Esophagus muscularis mucosa (tissue), 4 donors: ENCODE measurements at regions not wholly inside any gene's neighbourhood (a gene's known extent, or its start where the extent isn't known, plus 50 kb on each side); places are given as distances from the start of the nearest gene placed in this dataset.

Source experiments
- DNase-seq: peaks from one replicate; pipeline ENCODE4 v3.0.0-alpha.2; 2017; ENCODE audit errors: extremely low spot score
- H3K27ac ChIP-seq, 4 donors: fragments of 200-600 bp; sonication (generic); replicated peaks in 1 of 4; 1 replicate in 3 of 4; 2 replicates in 1 of 4; pipeline ENCODE4 v1.5.1; 2016 to 2019; ENCODE audit warnings: mild to moderate bottlenecking in 1 of 4
- H3K27me3 ChIP-seq, 4 donors: fragments of 200-600 bp; sonication (generic); one replicate each; pipeline versions ENCODE4 v1.5.1 to v1.6.0; 2016 to 2019
- H3K36me3 ChIP-seq, 4 donors: fragments of 200-600 bp; sonication (generic); one replicate each; pipeline ENCODE4 v1.5.1; 2016 to 2019
- H3K4me1 ChIP-seq, 4 donors: fragments of 200-600 bp; sonication (generic); one replicate each; pipeline ENCODE4 v1.5.1; 2016 to 2019
- H3K4me3 ChIP-seq, 4 donors: fragments of 200-600 bp; sonication (generic); 1 replicate in 2 of 4; 2 replicates in 2 of 4; pipeline ENCODE4 v1.5.1; 2016 to 2019; ENCODE audit warnings: mild to moderate bottlenecking in 4 of 4, moderate library complexity in 1 of 4
- H3K9me3 ChIP-seq, 4 donors: fragments of 200-600 bp; sonication (generic); 1 replicate in 3 of 4; 2 replicates in 1 of 4; pipeline ENCODE4 v1.5.1; 2016 to 2019
- CTCF ChIP-seq, 3 experiments: fragments of 200-600 bp in 2 of 3; fragments of 450-650 bp in 1 of 3; sonication (generic) in 2 of 3; IDR thresholded peaks; one replicate each; pipeline ENCODE4 v1.5.1; 2017 to 2019; ENCODE audit warnings: antibody characterized with exemption in 3 of 3, mild to moderate bottlenecking in 2 of 3, moderate library complexity in 1 of 3
- EP300 ChIP-seq: sonication (generic); formaldehyde crosslinking; IDR thresholded peaks from one replicate; pipeline ENCODE4 v1.6.1; 2017; ENCODE audit warnings: antibody characterized with exemption
- POLR2A ChIP-seq: fragments of 450-650 bp; IDR thresholded peaks from one replicate; pipeline ENCODE4 v1.6.1; 2017; ENCODE audit warnings: antibody characterized with exemption, moderate library complexity, mild to moderate bottlenecking, low read depth
- POLR2AphosphoS5 ChIP-seq, 2 donors: sonication (generic); formaldehyde crosslinking; IDR thresholded peaks; one replicate each; pipeline ENCODE4 v1.6.1; 2017; ENCODE audit warnings: antibody characterized with exemption in 2 of 2
- WGBS: methylation state at CpG from one replicate; pipeline ENCODE4 v1.1.5; 2018; 5-methylcytosine and 5-hydroxymethylcytosine counted together
- intact Hi-C: fragments of 100-400 bp; cut with DNase I; formaldehyde crosslinking; loops from one replicate; pipeline ENCODE4 v1.15.1; 2023

- no peaks in the 10 kb centered on the region for H3K4me1 ChIP-seq
- WGBS, result 85% methylated on average over 2 of the region's 2 CpGs
- intact Hi-C loops, result no loop called here
- TF ChIP-seq POLR2A, result no peak
- no peak for TF ChIP-seq POLR2AphosphoS5 (IDR thresholded peaks at IDR 0.05)
- no peak for TF ChIP-seq CTCF (IDR thresholded peaks at IDR 0.05)
- no peak for TF ChIP-seq EP300
- H3K27me3 ChIP-seq, result no peaks in the 10 kb centered on the region
- H3K27ac ChIP-seq, result no peak overlapping the region
- no peak for DNase-seq
- no peak overlapping the region for H3K4me3 ChIP-seq
- no peaks in the 10 kb centered on the region for H3K9me3 ChIP-seq
- H3K36me3 ChIP-seq, result no peaks in the 10 kb centered on the region
Measured at GRCh38 chr3:78077842-78078241, 1037.9 kb downstream of the ROBO2 start.

GRCh38 chr3:78079514-78079913 lies 1039.6 kb downstream of the ROBO2 start:
- Histone ChIP-seq H3K4me3 (no peak overlapping the region), H3K4me1 (no peaks in the 10 kb centered on the region), H3K36me3 (no peaks in the 10 kb centered on the region), H3K27ac (no peak overlapping the region), H3K9me3 (no peaks in the 10 kb centered on the region), H3K27me3 (no peaks in the 10 kb centered on the region)
- TF ChIP-seq EP300 (no peak), POLR2A (no peak), CTCF (IDR thresholded peaks at IDR 0.05) (no peak), POLR2AphosphoS5 (IDR thresholded peaks at IDR 0.05) (no peak)
- intact Hi-C loops, result no loop called here
- no peak for DNase-seq

GRCh38 chr3:78086150-78086549 lies 1046.3 kb downstream of the ROBO2 start:
- no peaks in the 10 kb centered on the region for H3K27me3 ChIP-seq
- no peaks in the 10 kb centered on the region for H3K36me3 ChIP-seq
- no peak overlapping the region for H3K4me3 ChIP-seq
- H3K27ac ChIP-seq, result no peak overlapping the region
- H3K4me1 ChIP-seq, result no peaks in the 10 kb centered on the region
- intact Hi-C loops, result no loop called here
- H3K9me3 ChIP-seq, result no peaks in the 10 kb centered on the region
- no peak for DNase-seq
- WGBS, result 94% methylated on average over 1 of the region's 1 CpG
- TF ChIP-seq POLR2AphosphoS5 (IDR thresholded peaks at IDR 0.05) (no peak), EP300 (no peak), POLR2A (no peak), CTCF (IDR thresholded peaks at IDR 0.05) (no peak)

- no peak for DNase-seq
- intact Hi-C loops, result no loop called here
- no peak overlapping the region for H3K4me3 ChIP-seq
- 78% methylated on average over 1 of the region's 1 CpG for whole genome bisulfite sequencing
- no peaks in the 10 kb centered on the region for H3K27me3 ChIP-seq
- H3K4me1 ChIP-seq, result no peaks in the 10 kb centered on the region
- H3K36me3 ChIP-seq, result no peaks in the 10 kb centered on the region
- no peak overlapping the region for H3K27ac ChIP-seq
- no peaks in the 10 kb centered on the region for H3K9me3 ChIP-seq
- TF ChIP-seq EP300 (no peak), CTCF (IDR thresholded peaks at IDR 0.05) (no peak), POLR2AphosphoS5 (IDR thresholded peaks at IDR 0.05) (no peak), POLR2A (no peak)
Measured at GRCh38 chr3:78087134-78087533, 1047.2 kb downstream of the ROBO2 start.

- Histone ChIP-seq H3K9me3 (no peaks in the 10 kb centered on the region), H3K36me3 (no peaks in the 10 kb centered on the region), H3K27me3 (no peaks in the 10 kb centered on the region), H3K4me3 (no peak overlapping the region), H3K27ac (no peak overlapping the region), H3K4me1 (no peaks in the 10 kb centered on the region)
- no peak for TF ChIP-seq CTCF (IDR thresholded peaks at IDR 0.05)
- TF ChIP-seq POLR2A, result no peak
- no peak for TF ChIP-seq POLR2AphosphoS5 (IDR thresholded peaks at IDR 0.05)
- TF ChIP-seq EP300, result no peak
- 85% methylated on average over 2 of the region's 2 CpGs for WGBS
- no peak for DNase-seq
- intact Hi-C loops, result no loop called here
Measured at GRCh38 chr3:78088006-78088405, 1048.1 kb downstream of the ROBO2 start.
